HG02840 (cell line): ENCODE measurements at regions not wholly inside any gene's neighbourhood (a gene's known extent, or its start where the extent isn't known, plus 50 kb on each side); places are given as distances from the start of the nearest gene placed in this dataset.

Experiments used
- ATAC-seq: cut with Tn5 transposase; IDR thresholded peaks from one replicate; pipeline ENCODE4 v1.9.1; 2021; ENCODE audit warnings: mild to moderate bottlenecking, moderate library complexity, moderate number of reproducible peaks; ENCODE audit not compliant: unreplicated experiment, low FRiP score

DNA sequence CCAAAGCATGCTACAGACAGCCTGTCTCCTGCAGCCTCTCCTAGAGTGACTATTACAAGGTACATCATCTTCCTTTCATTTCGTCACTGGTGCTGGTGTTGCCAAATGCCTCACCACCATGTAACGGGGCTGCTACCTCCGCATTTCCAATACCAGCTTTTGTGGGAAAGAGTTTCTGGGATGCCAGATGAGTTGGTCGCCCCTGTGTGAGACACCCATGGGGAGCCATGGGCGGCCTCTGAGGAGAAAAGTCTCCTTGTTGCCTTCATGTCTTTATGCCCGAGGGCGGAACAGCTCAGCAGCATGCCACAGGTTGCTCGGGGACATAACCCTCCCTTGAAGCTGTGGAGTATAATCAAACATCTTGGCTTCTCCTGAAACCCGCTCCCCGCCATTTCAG lies 169.6 kb downstream of the THBS2 start:
- no peak for ATAC-seq

DNA sequence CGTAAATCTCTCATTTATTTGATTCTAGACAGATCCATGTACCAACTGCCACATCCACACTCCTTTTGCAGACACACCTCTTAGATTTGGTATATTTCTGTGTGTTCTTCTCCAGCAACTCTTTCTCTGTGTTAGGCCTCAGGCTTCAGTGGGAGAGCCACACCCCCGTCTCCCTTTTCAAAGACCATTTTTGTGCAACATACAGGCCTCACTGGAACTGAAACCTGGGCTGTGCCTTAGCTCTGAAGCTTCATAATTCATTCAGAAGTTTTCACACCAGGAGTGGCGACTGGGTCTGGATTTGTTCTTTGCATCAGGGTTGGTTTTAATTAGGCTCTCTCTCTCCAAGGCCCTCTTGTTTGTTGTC lies 170.2 kb downstream of the THBS2 start:
- ATAC-seq, result no peak

DNA sequence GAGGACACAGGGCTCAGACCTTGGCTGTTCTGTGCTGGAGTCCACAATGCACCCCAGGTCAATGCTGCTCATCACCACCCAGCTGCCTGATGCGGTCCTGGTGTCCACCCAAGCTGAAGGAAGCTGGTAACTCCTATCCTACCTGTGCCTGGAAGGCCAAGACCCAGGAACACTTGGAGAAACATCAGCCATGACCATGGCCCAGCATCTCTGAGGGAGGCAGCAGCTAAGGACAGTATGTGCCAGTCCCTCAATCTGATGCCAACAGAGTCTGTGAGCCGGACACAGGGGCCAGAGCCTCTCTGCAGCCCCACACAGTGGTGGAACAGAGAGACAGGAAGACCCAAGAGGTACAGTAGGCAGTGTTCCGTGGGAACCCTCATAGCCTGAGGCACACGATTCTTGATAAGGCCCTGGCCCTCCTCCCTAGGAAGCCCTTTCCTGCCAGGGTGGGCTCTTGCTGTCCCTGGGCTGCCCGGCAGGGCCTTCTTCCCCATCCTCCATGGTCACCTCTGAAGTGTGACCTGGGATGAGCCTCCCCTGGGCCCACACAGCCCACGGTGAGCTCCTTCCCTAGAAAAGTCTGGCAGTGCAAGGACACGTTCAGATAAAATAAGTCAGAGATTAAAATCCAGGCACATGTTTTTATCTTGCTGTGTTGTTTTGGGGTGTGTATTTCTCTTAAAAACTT lies 170.7 kb downstream of the THBS2 start:
- no peak for ATAC-seq

DNA sequence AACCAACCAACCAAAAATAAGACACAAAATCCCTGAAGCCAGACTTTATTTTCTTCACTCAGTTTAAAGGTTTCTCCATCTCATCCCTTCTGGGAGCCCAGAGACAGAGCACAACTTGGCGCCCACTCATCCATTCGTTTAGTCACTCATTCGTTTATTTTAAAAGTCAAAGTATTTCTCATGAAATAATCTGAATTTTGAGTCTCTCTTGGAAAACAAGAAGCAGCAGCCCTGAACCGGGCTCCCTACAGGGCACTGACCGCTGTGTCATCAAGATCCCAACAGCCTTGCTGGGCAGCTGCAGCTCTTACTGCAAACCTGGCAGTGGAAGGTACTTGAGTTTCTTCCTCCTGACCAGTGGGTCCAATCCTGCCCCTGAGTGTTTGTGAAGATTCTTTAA lies 171.6 kb downstream of the THBS2 start:
- no peak for ATAC-seq

DNA sequence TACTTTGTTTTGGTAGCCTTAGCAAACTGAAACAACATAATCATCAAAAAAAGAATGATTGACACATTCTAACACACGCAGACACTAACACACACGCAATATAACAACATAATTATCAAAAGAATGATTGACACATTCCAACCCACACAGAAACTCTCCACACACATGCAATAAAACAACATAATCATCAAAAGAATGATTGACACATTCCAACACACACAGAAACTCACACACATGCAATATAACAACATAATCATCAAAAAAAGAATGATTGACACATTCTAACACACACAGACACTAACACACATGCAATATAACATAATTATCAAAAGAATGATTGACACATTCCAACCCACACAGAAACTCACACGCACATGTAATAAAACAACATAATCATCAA lies 172.4 kb downstream of the THBS2 start:
- ATAC-seq, result no peak

DNA sequence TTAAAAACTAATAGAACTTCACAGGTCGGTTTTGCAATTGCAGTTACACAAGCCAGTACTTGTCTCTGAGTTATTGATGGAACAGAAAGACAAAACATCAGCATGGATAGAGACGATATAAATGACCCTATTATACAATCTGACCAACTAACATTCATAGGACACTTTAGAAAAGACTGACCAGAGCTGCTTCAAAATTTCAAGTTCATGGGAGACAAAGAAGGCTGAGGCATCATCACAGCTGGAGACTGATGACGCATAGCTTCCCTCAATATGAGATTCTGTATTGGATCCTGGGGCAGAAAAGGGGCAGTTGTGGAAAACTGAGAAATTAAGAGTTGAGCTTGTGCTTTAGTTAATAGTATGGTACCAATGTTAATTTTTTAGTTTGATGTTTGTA lies 174.0 kb downstream of the THBS2 start:
- no peak for ATAC-seq

DNA sequence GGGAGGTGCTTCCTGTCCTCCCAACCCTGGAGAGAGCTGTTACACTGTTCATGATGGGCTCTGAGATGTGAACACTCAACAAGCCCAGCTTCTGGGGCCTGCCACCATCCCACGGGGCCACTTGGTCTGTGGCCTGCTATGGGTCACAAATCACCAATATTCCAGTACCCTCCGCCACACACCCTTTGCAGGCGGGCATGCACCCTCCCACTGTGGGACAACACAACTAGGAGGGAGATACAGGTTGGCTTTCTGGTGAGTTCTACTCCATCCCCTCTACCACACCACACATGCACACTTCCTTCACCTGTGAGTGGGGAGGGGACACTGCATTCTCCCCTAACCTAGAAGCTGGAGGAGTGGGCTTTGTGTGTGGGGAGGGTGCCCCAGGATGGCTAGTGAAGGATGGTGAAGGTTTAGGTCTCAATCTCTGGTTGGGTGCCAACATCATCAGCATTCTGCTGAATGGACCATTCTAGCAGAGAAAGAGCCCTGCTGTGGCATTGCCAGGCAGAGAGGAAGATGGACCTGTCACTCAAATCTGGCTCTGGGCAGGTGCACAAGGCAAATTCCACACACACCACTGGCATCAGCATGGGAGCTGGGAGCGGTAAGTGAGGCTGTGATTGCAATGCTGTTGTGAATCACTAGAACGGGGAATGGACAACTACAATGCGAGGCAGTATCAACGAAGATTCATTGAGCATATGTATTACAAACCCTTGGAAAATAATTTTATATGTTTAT lies 175.1 kb downstream of the THBS2 start:
- ATAC-seq, result no peak

DNA sequence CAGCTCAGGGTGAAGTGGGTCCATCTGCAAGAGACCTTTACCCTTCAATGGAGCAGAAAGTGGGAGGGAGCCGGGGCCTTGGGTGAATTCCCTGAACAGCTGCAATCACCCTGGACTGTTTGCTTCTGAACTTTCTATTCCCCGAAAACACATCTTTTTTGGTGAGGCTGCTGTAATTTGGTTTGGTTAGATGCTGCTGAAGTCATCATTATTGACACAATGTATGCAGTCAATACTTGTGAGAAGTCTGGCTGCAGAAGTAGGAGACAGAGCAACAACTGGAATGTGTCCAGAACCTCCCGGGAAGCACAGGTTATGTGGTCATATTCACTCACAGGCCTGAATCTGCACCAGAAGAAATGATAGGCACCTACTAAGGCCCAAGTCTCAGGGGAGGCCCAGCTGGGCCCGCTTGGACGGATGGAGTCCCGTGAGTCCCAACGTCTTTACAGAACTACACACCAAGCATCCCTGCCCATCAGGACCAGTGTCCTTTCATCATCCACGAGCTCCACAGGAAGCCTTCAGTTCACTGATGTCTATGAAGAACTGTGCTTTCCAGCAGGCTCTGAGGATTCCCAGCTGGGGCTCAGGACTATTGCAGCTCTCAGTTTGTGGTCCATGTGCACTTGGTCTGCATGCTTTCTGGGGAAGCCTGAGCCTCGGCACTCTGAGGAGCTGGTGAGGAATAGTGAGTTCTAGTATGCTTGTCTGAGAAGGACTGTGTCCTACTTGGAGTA lies 177.6 kb downstream of the THBS2 start:
- no peak for ATAC-seq

DNA sequence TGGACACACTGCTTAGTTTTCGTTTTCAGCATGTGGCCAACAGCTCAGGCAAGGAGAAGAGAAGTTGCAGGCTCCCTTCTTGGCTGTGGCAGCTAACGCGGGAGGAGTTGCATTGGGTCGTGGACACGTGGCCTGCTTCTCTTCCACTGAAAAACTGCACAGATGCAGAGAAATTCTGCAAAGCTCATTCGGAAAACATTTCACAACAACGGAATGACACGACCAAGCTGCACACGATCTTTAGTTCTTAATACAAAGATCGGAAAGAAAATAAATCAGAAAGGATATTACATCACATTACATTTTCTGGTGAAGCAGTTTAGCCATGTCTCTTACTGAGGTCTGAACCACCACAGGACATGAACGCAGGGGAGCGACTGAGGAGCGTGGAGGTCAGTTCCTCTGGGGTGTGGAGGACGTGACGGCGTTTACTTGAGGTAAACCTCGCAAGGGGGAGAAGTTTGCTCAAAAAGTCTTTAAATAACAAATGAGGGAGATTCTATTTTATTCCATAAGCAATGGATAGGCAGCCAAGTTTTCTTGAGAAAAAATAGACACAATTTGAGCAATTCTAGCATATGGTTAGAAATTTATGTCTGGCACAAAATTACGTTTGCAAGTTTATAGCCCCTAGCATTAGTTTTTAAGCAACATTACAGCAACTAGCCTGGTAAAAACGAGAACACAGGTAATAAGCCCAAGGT lies 178.3 kb downstream of the THBS2 start:
- no peak for ATAC-seq

DNA sequence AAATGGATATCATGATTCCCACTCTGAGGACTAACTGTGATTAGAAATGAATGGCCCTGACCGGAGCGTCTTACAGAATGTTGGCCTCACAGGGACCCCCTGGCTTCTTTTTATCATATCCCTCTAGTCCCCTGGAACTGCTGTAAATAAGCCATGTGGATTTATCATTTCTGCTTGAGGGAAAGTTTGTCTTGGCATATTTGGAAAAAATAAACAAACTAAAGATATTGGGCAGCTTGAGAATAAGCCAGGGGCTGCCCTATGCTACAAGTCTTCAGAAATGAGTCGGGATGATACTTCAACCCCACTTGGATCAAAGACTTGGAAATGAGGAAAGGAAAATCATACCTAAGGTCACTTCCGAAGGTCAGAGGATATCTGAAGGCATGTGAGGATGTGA lies 179.1 kb downstream of the THBS2 start:
- no peak for ATAC-seq

DNA sequence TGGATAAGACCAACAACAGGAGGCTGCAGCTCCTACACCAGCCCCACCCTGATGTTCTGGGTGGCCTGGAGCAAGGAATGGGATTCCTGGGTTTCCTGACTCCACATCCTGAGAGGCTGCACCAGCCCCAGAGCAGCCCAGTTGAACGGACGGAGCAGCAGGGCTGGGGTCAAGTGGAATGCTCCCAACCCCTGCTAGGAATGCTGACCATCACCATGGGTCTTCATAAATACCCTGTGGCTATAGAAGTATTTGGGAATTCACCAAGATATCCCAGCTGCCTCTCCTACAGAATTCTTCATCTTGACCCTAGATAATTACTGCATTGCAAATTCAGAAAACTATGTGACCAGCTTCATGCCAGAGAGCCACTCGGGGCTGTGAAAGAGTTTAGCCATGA lies 180.3 kb downstream of the THBS2 start:
- no peak for ATAC-seq

DNA sequence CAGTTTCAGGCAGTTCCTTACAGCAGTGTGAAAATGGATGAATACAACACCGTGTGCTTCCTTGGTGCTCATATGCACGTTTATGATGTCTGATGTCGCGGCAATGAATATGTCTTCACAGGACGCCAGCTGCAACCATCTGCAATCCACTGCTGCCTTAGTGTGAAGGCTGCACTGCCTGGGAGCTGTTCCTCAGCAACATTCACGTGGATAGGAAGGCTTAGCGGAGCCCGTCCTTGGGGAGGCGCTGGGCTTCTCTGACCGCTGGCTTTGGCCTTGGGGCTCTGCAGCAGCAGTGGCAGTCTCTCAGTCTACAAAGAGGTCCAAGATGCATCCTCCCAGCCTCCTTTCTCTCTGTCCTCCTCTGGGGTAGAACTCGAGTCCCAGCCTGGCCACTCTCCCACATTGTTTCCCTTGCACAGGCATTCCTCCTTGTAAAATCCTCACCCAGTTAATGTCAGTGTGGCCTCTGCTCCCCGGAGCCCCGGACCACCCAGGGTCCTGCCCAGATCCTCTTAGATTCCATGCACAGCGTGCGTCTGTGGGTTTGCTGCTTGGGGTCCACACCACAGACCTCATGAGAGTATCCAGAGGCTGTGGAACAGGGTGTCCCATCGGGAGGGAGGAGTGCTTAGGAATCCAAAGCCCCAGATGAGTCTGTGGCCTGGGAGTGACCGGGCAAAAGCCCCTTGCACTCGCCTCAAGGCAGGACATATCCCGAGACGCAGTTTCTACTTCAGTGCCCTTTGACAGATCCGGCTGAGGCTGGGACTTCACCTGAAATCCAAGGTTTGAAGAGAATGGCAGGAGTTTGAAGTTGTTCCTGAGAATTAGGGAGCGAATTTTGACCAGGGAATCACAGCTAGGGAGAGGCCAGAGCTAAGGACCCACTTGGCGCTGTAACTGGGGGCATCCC lies 181.3 kb downstream of the THBS2 start:
- no peak for ATAC-seq

DNA sequence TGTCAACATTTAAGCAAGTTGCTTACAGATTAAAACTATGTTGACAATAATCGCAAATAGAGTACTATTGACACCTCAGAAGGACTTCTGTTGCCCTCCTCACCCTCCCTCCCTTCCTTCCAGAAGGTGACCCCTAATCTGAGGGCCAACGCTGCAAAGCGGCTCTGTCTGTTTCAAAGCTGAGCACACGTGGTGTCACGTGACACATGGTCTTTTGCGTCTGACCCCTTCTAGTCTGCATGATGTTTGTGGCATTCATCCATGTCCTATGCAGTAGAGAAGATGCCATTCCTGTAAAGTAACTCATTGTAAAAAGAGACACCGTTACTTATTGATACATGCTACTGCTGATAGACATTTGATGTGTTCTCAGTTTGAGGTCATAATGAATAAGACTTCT lies 182.3 kb downstream of the THBS2 start:
- ATAC-seq, result no peak

DNA sequence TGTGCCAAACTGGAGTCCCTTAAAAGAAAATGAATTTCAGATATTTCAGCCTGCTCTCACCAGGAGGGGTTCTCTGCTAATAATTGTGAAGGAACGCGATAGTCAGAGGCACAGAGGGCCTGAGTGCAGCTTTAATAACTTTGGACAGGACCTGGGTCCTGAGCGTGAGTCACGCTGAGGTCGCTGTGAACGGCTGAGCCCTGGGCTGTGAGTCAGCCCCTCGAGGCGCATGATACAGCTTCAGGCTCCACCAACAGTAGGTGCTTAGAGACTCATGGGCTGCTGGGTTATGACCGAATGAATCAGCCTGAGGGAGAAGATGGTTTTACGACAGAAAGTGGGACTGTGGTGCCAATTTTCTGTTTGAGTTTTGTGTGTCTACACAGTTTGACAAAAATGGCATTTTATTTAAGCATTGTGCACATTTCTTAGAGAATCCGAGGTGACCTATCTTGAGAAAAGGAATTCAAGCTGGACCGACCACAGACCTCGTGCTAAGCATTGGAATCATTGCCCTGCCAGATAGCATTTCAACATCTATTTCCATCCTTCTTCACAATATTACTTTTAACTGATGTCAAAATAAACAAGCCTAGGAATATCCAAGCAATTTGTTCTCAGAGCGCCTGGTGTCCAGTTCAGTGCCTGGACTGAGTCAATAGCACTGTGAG lies 183.0 kb downstream of the THBS2 start:
- ATAC-seq, result no peak

DNA sequence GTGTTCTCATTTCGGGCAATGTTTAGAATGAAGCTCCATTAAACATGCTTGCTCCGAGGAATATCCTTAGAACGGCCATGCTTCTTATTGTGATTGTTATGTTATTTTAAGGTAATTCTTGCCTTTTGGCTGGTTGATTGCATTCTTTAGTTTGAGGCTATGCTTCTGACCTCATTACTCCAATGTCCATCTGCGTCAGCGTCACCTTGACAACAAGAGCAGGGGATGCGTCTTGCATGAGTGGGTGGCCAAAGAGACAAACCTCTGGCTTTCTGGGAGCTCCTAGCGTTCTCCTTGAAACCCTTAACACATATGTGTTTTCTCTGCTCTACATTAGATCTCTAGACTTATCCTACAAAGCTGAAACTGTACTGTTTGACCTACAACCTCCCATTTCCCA lies 184.3 kb downstream of the THBS2 start:
- no peak for ATAC-seq

DNA sequence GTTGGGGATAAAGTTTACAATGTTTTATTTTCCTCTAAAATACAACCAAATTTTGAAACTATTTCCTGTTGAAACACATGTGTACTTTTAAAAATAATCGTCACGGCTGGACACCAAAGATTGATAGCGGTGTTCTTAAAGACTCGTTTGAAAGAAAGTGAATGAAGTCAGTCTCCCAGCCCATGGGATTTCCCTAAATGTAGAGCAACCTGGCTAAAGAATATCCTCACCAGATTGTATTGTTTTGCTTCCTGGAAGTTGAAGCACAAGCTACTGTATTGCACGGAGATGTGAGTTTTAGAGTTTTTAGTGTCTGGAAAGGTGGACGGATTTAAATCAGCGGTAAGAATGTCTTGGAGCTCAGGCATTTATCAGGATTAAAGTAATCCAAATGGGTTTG lies 189.5 kb downstream of the THBS2 start:
- ATAC-seq, result no peak

DNA sequence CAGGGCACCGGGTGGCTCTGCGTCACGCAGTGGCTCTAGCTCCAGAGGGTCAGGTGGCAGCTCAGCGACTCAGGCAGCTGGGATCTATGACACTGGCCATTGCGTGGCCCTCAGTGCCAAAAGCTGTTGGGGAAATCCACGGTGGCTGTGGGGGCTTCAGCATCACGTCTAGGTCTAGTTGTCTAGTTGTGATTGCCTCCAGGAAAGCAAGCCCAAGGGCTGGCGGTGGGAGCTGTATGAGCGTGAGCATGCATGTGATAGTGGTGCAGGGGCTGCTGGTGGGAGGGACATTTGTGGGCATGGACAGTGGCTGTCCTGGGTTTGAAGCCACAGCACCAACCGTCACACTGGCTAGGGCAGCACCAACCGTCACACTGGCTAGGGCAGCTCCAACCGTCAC lies 191.4 kb downstream of the THBS2 start:
- no peak for ATAC-seq

DNA sequence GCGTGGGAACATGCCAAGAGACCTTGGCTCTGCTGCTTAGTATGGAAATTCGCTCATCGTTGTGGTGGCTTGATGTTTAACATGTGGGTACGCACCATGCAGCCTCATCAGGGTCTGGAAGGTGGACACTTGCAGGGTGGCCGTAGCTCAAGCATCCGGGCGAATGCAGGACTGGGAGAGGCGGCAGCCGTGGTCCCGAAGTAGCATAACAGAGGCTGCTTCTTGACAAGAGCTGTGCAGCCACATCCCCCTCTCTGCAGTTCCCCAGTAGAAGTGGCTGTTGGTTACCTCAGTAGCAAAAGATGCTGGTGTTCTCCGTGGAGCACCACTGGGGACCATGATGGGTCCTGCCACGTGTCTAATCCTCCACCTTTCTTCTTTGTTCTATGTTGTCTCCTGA lies 195.0 kb downstream of the THBS2 start:
- ATAC-seq, result no peak

DNA sequence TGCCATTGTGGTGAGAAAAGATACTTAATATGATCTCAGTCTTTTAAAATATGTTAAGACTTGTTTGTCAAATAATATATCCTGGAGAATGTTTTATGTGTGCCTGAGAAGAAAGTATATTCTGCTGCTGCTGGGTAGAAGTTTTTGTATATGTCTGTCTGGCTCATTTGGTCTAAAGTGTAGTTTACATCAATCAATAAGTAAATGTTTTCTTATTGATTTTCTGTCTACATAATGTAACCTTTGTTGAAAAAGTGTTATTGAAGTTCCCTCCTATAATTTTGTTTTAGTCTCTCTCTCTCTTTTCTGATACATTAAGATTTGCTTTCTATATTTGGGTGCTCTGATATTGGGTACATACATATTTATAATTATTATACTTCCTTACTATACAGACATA lies 201.2 kb downstream of the THBS2 start:
- no peak for ATAC-seq

DNA sequence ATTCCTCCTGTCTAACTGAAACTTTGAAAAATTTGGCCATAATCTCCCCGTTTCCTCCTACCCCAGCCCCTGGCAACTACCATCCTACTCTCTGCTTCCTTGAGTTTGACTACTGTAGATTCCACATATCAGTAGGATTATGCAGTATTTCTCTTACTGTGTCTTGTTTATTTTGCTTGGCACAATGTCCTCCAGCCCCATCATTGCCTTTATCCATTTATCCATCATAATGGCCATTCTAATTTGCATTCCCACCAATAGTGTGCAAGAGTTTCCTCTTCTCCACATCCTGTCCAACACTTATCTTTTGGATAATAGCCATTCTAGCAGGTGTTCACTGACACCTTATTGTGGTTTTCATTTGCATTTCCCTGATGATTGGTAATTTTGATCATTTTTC lies 202.3 kb downstream of the THBS2 start:
- no peak for ATAC-seq
